GM12892 (cell line): ENCODE measurements at regions not wholly inside any gene's neighbourhood (a gene's known extent, or its start where the extent isn't known, plus 50 kb on each side); places are given as distances from the start of the nearest gene placed in this dataset.

Experiments used
- DNase-seq: peaks from one replicate; pipeline ENCODE4 v3.0.0; 2011; ENCODE audit not compliant: insufficient read length
- FAIRE-seq: peaks from 2 replicates; lab custom pipeline; 2011; peaks lifted over from hg19 to GRCh38; lab: Jason Lieb, UNC
- POLR2A ChIP-seq: IDR thresholded peaks from 2 replicates; pipeline ENCODE4 v1.6.1; 2011; ENCODE audit warnings: low read depth, low read length, control low read depth
- POLR2AphosphoS5 ChIP-seq: IDR thresholded peaks from 2 replicates; pipeline ENCODE4 v1.6.1; 2011; ENCODE audit warnings: low read depth, low read length, control low read depth
- TAF1 ChIP-seq: IDR thresholded peaks from 2 replicates; pipeline ENCODE4 v1.6.1; 2011; ENCODE audit warnings: low read depth, mild to moderate bottlenecking, control low read depth, low read length, borderline replicate concordance

GRCh38 chr5:17440766-17441165, 57.3 kb upstream of the TAF11L2 start:
- DNase-seq = no peak
- TF ChIP-seq POLR2A = no peak
- no peak for TF ChIP-seq TAF1
- no peak for TF ChIP-seq POLR2AphosphoS5
- FAIRE-seq = no peak

GRCh38 chr5:17441351-17441750, 56.7 kb upstream of the TAF11L2 start:
- TF ChIP-seq POLR2A (no peak), POLR2AphosphoS5 (no peak), TAF1 (no peak)
- DNase-seq (no peak), FAIRE-seq (no peak)

- FAIRE-seq (no peak), DNase-seq (no peak)
- no peak for TF ChIP-seq POLR2A
- no peak for TF ChIP-seq TAF1
- no peak for TF ChIP-seq POLR2AphosphoS5
Measured at GRCh38 chr5:17443333-17444130, 54.5 kb upstream of the TAF11L2 start.

- FAIRE-seq = no peak
- TF ChIP-seq TAF1 (no peak), POLR2A (no peak), POLR2AphosphoS5 (no peak)
- DNase-seq = no peak
Measured at GRCh38 chr5:17444496-17444895, 53.5 kb upstream of the TAF11L2 start.

- no peak for TF ChIP-seq POLR2AphosphoS5
- TF ChIP-seq POLR2A = no peak
- no peak for TF ChIP-seq TAF1
- DNase-seq = no peak
- no peak for FAIRE-seq
Measured at GRCh38 chr5:17445185-17445584, 52.8 kb upstream of the TAF11L2 start.
